Liver (tissue), 8 donors: ENCODE measurements at regions not wholly inside any gene's neighbourhood (a gene's known extent, or its start where the extent isn't known, plus 50 kb on each side); places are given as distances from the start of the nearest gene placed in this dataset.

Experiments used
- DNase-seq: peaks from one replicate; pipeline ENCODE4 v3.0.0-alpha.2; 2017; ENCODE audit warnings: low spot score
- H3K27ac ChIP-seq, 2 donors: one replicate each; pipeline ENCODE4 v1.7.0; 2013; ENCODE audit warnings: inconsistent platforms in 2 of 2, low read length in 2 of 2, control low read depth in 1 of 2, low read depth in 1 of 2, mild to moderate bottlenecking in 1 of 2
- H3K27me3 ChIP-seq, 4 donors: one replicate each; pipeline versions ENCODE4 v1.6.1 to v1.7.0; 2013; ENCODE audit warnings: low read length in 3 of 4, inconsistent platforms in 1 of 4, mild to moderate bottlenecking in 1 of 4, moderate library complexity in 1 of 4; ENCODE audit not compliant: control insufficient read depth in 4 of 4, insufficient read depth in 4 of 4
- H3K36me3 ChIP-seq, 4 donors: one replicate each; pipeline versions ENCODE4 v1.6.1 to v1.7.0; 2013; ENCODE audit warnings: low read length in 3 of 4, mild to moderate bottlenecking in 3 of 4, low read depth in 1 of 4, moderate library complexity in 1 of 4; ENCODE audit not compliant: control insufficient read depth in 4 of 4, insufficient read depth in 3 of 4
- H3K4me1 ChIP-seq, 4 donors: one replicate each; pipeline versions ENCODE4 v1.6.1 to v1.7.0; 2013; ENCODE audit warnings: low read length in 3 of 4, mild to moderate bottlenecking in 3 of 4, moderate library complexity in 1 of 4; ENCODE audit not compliant: control insufficient read depth in 4 of 4, insufficient read depth in 4 of 4
- H3K4me3 ChIP-seq, 3 donors: one replicate each; pipeline versions ENCODE4 v1.6.1 to v1.7.0; 2013; ENCODE audit warnings: low read length in 3 of 3, control low read depth in 1 of 3, low read depth in 1 of 3, mild to moderate bottlenecking in 1 of 3
- H3K9ac ChIP-seq, 2 donors: one replicate each; pipeline ENCODE4 v1.7.0; 2013; ENCODE audit warnings: low read length in 2 of 2, mild to moderate bottlenecking in 2 of 2, moderate library complexity in 2 of 2, control low read depth in 1 of 2, low read depth in 1 of 2
- H3K9me3 ChIP-seq, 4 donors: one replicate each; pipeline versions ENCODE4 v1.6.1 to v1.7.0; 2013; ENCODE audit warnings: low read length in 3 of 4; ENCODE audit not compliant: control insufficient read depth in 4 of 4
- ATF3 ChIP-seq: IDR thresholded peaks from 2 replicates; pipeline ENCODE4 v1.6.1; 2016; ENCODE audit warnings: antibody characterized with exemption
- CTCF ChIP-seq: fragments of 150-350 bp; IDR thresholded peaks from 2 replicates; pipeline ENCODE4 v1.5.1; 2017; ENCODE audit warnings: improper control_type of control experiment, low read depth, low read length; ENCODE audit not compliant: missing input control
- EGR1 ChIP-seq, 2 donors: IDR thresholded peaks; 2 replicates each; pipeline ENCODE4 v1.6.1; 2016 to 2018; ENCODE audit warnings: antibody characterized with exemption in 2 of 2, low read depth in 2 of 2
- FOXA1 ChIP-seq: IDR thresholded peaks from 2 replicates; pipeline ENCODE4 v1.6.1; 2016; ENCODE audit warnings: antibody characterized with exemption
- FOXA2 ChIP-seq: IDR thresholded peaks from 2 replicates; pipeline ENCODE4 v1.6.1; 2016; ENCODE audit warnings: antibody characterized with exemption
- GABPA ChIP-seq, 2 donors: IDR thresholded peaks in 1 of 2; conservative IDR thresholded peaks in 1 of 2; 2 replicates each; pipeline ENCODE4 v1.6.1; 2016; ENCODE audit warnings: antibody characterized with exemption in 2 of 2, mild to moderate bottlenecking in 1 of 2, moderate library complexity in 1 of 2
- HNF4A ChIP-seq, 2 donors: conservative IDR thresholded peaks; 2 replicates each; pipeline ENCODE4 v1.6.1; 2016; ENCODE audit warnings: antibody characterized with exemption in 2 of 2, mild to moderate bottlenecking in 2 of 2
- HNF4G ChIP-seq: IDR thresholded peaks from 2 replicates; pipeline ENCODE4 v1.6.1; 2016; ENCODE audit warnings: antibody characterized with exemption
- JUND ChIP-seq, 2 donors: IDR thresholded peaks; 2 replicates each; pipeline ENCODE4 v1.6.1; 2016; ENCODE audit warnings: antibody characterized with exemption in 2 of 2
- NR2F2 ChIP-seq: IDR thresholded peaks from 2 replicates; pipeline ENCODE4 v1.6.1; 2016; ENCODE audit warnings: antibody characterized with exemption
- RAD21 ChIP-seq, 2 donors: IDR thresholded peaks; 2 replicates each; pipeline ENCODE4 v1.6.1; 2016; ENCODE audit warnings: antibody characterized with exemption in 2 of 2, mild to moderate bottlenecking in 2 of 2
- RXRA ChIP-seq, 2 donors: IDR thresholded peaks; 2 replicates each; pipeline ENCODE4 v1.6.1; 2017 to 2018; ENCODE audit warnings: antibody characterized with exemption in 2 of 2, mild to moderate bottlenecking in 1 of 2
- SP1 ChIP-seq: IDR thresholded peaks from 2 replicates; pipeline ENCODE4 v1.6.1; 2018; ENCODE audit warnings: antibody characterized with exemption, mild to moderate bottlenecking
- TAF1 ChIP-seq: conservative IDR thresholded peaks from 2 replicates; pipeline ENCODE4 v1.6.1; 2016; ENCODE audit warnings: antibody characterized with exemption, mild to moderate bottlenecking
- YY1 ChIP-seq: IDR thresholded peaks from 2 replicates; pipeline ENCODE4 v1.6.1; 2016; ENCODE audit warnings: antibody characterized with exemption, mild to moderate bottlenecking
- ZBTB33 ChIP-seq: IDR thresholded peaks from 2 replicates; pipeline ENCODE4 v1.6.1; 2016; ENCODE audit warnings: antibody characterized with exemption
- WGBS: extraction: QIAGEN DNeasy Blood & Tissue Kit; methylation state at CpG from one replicate; pipeline ENCODE4 v1.1.7; 2013; 5-methylcytosine and 5-hydroxymethylcytosine counted together
- TF ChIP-seq, protein P1 (sequence below): IDR thresholded peaks from 2 replicates; pipeline ENCODE4 v1.6.1; 2016; ENCODE audit warnings: antibody characterized with exemption, mild to moderate bottlenecking
- TF ChIP-seq, protein P2 (sequence below): IDR thresholded peaks from 2 replicates; pipeline ENCODE4 v1.6.1; 2016; ENCODE audit warnings: antibody characterized with exemption
- donor health status: healthy.
- donor health status: healthy.
- donor health status: healthy.
- donor health status: healthy.
- donor health status: healthy.

- TF ChIP-seq, protein P1, sequence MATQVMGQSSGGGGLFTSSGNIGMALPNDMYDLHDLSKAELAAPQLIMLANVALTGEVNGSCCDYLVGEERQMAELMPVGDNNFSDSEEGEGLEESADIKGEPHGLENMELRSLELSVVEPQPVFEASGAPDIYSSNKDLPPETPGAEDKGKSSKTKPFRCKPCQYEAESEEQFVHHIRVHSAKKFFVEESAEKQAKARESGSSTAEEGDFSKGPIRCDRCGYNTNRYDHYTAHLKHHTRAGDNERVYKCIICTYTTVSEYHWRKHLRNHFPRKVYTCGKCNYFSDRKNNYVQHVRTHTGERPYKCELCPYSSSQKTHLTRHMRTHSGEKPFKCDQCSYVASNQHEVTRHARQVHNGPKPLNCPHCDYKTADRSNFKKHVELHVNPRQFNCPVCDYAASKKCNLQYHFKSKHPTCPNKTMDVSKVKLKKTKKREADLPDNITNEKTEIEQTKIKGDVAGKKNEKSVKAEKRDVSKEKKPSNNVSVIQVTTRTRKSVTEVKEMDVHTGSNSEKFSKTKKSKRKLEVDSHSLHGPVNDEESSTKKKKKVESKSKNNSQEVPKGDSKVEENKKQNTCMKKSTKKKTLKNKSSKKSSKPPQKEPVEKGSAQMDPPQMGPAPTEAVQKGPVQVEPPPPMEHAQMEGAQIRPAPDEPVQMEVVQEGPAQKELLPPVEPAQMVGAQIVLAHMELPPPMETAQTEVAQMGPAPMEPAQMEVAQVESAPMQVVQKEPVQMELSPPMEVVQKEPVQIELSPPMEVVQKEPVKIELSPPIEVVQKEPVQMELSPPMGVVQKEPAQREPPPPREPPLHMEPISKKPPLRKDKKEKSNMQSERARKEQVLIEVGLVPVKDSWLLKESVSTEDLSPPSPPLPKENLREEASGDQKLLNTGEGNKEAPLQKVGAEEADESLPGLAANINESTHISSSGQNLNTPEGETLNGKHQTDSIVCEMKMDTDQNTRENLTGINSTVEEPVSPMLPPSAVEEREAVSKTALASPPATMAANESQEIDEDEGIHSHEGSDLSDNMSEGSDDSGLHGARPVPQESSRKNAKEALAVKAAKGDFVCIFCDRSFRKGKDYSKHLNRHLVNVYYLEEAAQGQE = no peak
- TF ChIP-seq FOXA1 = no peak
Observed at GRCh38 chr16:7765079-7765550, 432.5 kb downstream of the RBFOX1 start (continued).

GRCh38 chr16:7763111-7763510 is 430.5 kb downstream of the RBFOX1 start:
- Histone ChIP-seq H3K4me1 (no peaks in the 10 kb centered on the region), H3K4me3 (no peak overlapping the region), H3K36me3 (no peaks in the 10 kb centered on the region), H3K27me3 (peaks cover 0 to 4% (median 0%) of the 10 kb centered on the region in 4 donors), H3K27ac (no peak overlapping the region), H3K9ac (no peak overlapping the region), H3K9me3 (no peaks in the 10 kb centered on the region)
- WGBS = 69% methylated on average over 8 of the region's 8 CpGs
- DNase-seq = no peak
- TF ChIP-seq HNF4A (conservative IDR thresholded peaks at IDR 0.05) = no peak
- no peak for TF ChIP-seq EGR1 (IDR thresholded peaks at IDR 0.05; ENCODE audit: low read depth in 2 of 2)
- TF ChIP-seq FOXA1 = no peak
- no peak for TF ChIP-seq ATF3
- no peak for TF ChIP-seq RXRA (IDR thresholded peaks at IDR 0.05)
- no peak for TF ChIP-seq NR2F2
- TF ChIP-seq GABPA (IDR thresholded peaks at IDR 0.05 in 1 of 2, conservative IDR thresholded peaks at IDR 0.05 in 1 of 2) = no peak
- no peak for TF ChIP-seq SP1
- TF ChIP-seq, protein P1 = no peak
- no peak for TF ChIP-seq ZBTB33
- TF ChIP-seq, protein P2, sequence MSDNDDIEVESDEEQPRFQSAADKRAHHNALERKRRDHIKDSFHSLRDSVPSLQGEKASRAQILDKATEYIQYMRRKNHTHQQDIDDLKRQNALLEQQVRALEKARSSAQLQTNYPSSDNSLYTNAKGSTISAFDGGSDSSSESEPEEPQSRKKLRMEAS = no peak
- no peak for TF ChIP-seq HNF4G
- TF ChIP-seq YY1 = no peak
- TF ChIP-seq CTCF = no peak
- no peak for TF ChIP-seq TAF1
- TF ChIP-seq JUND (IDR thresholded peaks at IDR 0.05) = no peak
- no peak for TF ChIP-seq FOXA2
- no peak for TF ChIP-seq RAD21 (IDR thresholded peaks at IDR 0.05)
